ENCODE measurements at regions not wholly inside any gene's neighbourhood (a gene's known extent, or its start where the extent isn't known, plus 50 kb on each side); places are given as distances from the start of the nearest gene placed in this dataset.
"Not testable (repeated sequence)": the region's sequence is repeated elsewhere in the genome, so short reads cannot be mapped to it uniquely, and the experiment has no call there.

- no peaks in the 10 kb centered on the region for H3K4me1 ChIP-seq
- WGBS, 3 donors = 69 to 77% (median 74%) methylated on average over 8 of the region's 8 CpGs
- no peaks in the 10 kb centered on the region for H3K27me3 ChIP-seq (ENCODE audit: insufficient read depth in 3 of 3, low read length in 2 of 3)
- no peak overlapping the region for H3K4me3 ChIP-seq
- no peak for TF ChIP-seq CTCF (IDR thresholded peaks at IDR 0.05)
- H3K9me3 ChIP-seq = no peaks in the 10 kb centered on the region
- no peaks in the 10 kb centered on the region for H3K36me3 ChIP-seq (ENCODE audit: insufficient read depth in 1 of 2, low read depth in 1 of 2)
- H3K27ac ChIP-seq = no peak overlapping the region
- intact Hi-C loops (cut with DNase I) = no loop called here
- no peak for ATAC-seq
- DNase-seq = no peak
These were observed 83.1 kb downstream of the SHANK2 start for GRCh38 chr11:71169313-71169712.

GRCh38 chr11:71167814-71168213 is 84.6 kb downstream of the SHANK2 start:
- intact Hi-C loops (cut with DNase I); H3K27ac ChIP-seq; H3K36me3 ChIP-seq (ENCODE audit: insufficient read depth in 1 of 2, low read depth in 1 of 2); ATAC-seq; H3K4me1 ChIP-seq; H3K27me3 ChIP-seq (ENCODE audit: insufficient read depth in 3 of 3, low read length in 2 of 3); DNase-seq; H3K9me3 ChIP-seq; H3K4me3 ChIP-seq: not testable (repeated sequence)
- WGBS, 3 donors = 92 to 95% (median 95%) methylated on average over 13 to 19 of the region's 31 CpGs

- Histone ChIP-seq H3K4me1 (no peaks in the 10 kb centered on the region), H3K9me3 (no peaks in the 10 kb centered on the region), H3K27ac (no peak overlapping the region), H3K36me3 (ENCODE audit: insufficient read depth in 1 of 2, low read depth in 1 of 2) (no peaks in the 10 kb centered on the region), H3K4me3 (no peak overlapping the region), H3K27me3 (ENCODE audit: insufficient read depth in 3 of 3, low read length in 2 of 3) (no peaks in the 10 kb centered on the region)
- intact Hi-C loops (cut with DNase I) = no loop called here
- WGBS, 3 donors = 82 to 85% (median 82%) methylated on average over 12 of the region's 12 CpGs
- TF ChIP-seq CTCF (IDR thresholded peaks at IDR 0.05) = no peak
- DNase-seq (no peak), ATAC-seq (no peak)
These were observed 86.6 kb downstream of the SHANK2 start for GRCh38 chr11:71165771-71166170.

- no peaks in the 10 kb centered on the region for H3K4me1 ChIP-seq
- no peak overlapping the region for H3K4me3 ChIP-seq
- WGBS, 3 donors = 84 to 91% (median 86%) methylated on average over 7 of the region's 7 CpGs
- H3K27me3 ChIP-seq (ENCODE audit: insufficient read depth in 3 of 3, low read length in 2 of 3) = no peaks in the 10 kb centered on the region
- ATAC-seq (no peak), DNase-seq (no peak)
- no peak for TF ChIP-seq CTCF (IDR thresholded peaks at IDR 0.05)
- no peaks in the 10 kb centered on the region for H3K9me3 ChIP-seq
- no peak overlapping the region for H3K27ac ChIP-seq
- intact Hi-C loops (cut with DNase I) = no loop called here
- H3K36me3 ChIP-seq (ENCODE audit: insufficient read depth in 1 of 2, low read depth in 1 of 2) = no peaks in the 10 kb centered on the region
These were observed 87.8 kb downstream of the SHANK2 start for GRCh38 chr11:71164621-71165020.

GRCh38 chr11:71164186-71164585 is 88.2 kb downstream of the SHANK2 start:
- no peaks in the 10 kb centered on the region for H3K27me3 ChIP-seq (ENCODE audit: insufficient read depth in 3 of 3, low read length in 2 of 3)
- no peak overlapping the region for H3K4me3 ChIP-seq
- no peak for TF ChIP-seq CTCF (IDR thresholded peaks at IDR 0.05)
- ATAC-seq = no peak
- no peaks in the 10 kb centered on the region for H3K36me3 ChIP-seq (ENCODE audit: insufficient read depth in 1 of 2, low read depth in 1 of 2)
- no peak overlapping the region for H3K27ac ChIP-seq
- no peaks in the 10 kb centered on the region for H3K4me1 ChIP-seq
- no peaks in the 10 kb centered on the region for H3K9me3 ChIP-seq
- 81 to 87% (median 87%) methylated on average over 4 of the region's 4 CpGs for WGBS, 3 donors
- no peak for DNase-seq
- intact Hi-C loops (cut with DNase I) = no loop called here
